ENCODE measurements at regions not wholly inside any gene's neighbourhood (a gene's known extent, or its start where the extent isn't known, plus 50 kb on each side); places are given as distances from the start of the nearest gene placed in this dataset.

- no peaks in the 10 kb centered on the region for H3K27me3 ChIP-seq (ENCODE audit: low read depth, low read length)
- no peak overlapping the region for H3K27ac ChIP-seq (ENCODE audit: low read length)
- TF ChIP-seq CTCF (IDR thresholded peaks at IDR 0.05; ENCODE audit: low read depth, low read length), result no peak
- TF ChIP-seq EZH2phosphoT487 (IDR thresholded peaks at IDR 0.05; ENCODE audit: low read depth), result no peak
- no peaks in the 10 kb centered on the region for H4K20me1 ChIP-seq (ENCODE audit: insufficient read depth, low read length)
- H3K9ac ChIP-seq (ENCODE audit: low read length), result no peak overlapping the region
- H3K4me1 ChIP-seq (ENCODE audit: low read length), result peaks cover 10% of the 10 kb centered on the region
- H2AFZ ChIP-seq (ENCODE audit: low read depth, low read length), result no peak overlapping the region
- no peak overlapping the region for H3K4me2 ChIP-seq (ENCODE audit: low read length)
- H3K4me3 ChIP-seq (ENCODE audit: low read length), result no peak overlapping the region
- no peaks in the 10 kb centered on the region for H3K36me3 ChIP-seq (replicated peaks; ENCODE audit: low read depth, low read length)
- H3K79me2 ChIP-seq (ENCODE audit: low read length), result no peaks in the 10 kb centered on the region
- no peaks in the 10 kb centered on the region for H3K9me3 ChIP-seq (ENCODE audit: insufficient read depth, low read length)
Measured at GRCh38 chr9:116084497-116084896, 69.1 kb upstream of the PAPPA start.

- H3K27ac ChIP-seq (ENCODE audit: low read length), result no peak overlapping the region
- no peak overlapping the region for H3K9ac ChIP-seq (ENCODE audit: low read length)
- TF ChIP-seq CTCF (IDR thresholded peaks at IDR 0.05; ENCODE audit: low read depth, low read length) (no peak), EZH2phosphoT487 (IDR thresholded peaks at IDR 0.05; ENCODE audit: low read depth) (no peak)
- no peaks in the 10 kb centered on the region for H3K36me3 ChIP-seq (replicated peaks; ENCODE audit: low read depth, low read length)
- H3K4me2 ChIP-seq (ENCODE audit: low read length), result 0 out of 2 replicates have a peak overlapping the region, but pooled peaks have one; percentile 4
- no peaks in the 10 kb centered on the region for H3K79me2 ChIP-seq (ENCODE audit: low read length)
- H3K4me1 ChIP-seq (ENCODE audit: low read length), result peaks cover 10% of the 10 kb centered on the region
- no peaks in the 10 kb centered on the region for H3K9me3 ChIP-seq (ENCODE audit: insufficient read depth, low read length)
- no peaks in the 10 kb centered on the region for H3K27me3 ChIP-seq (ENCODE audit: low read depth, low read length)
- H2AFZ ChIP-seq (ENCODE audit: low read depth, low read length), result no peak overlapping the region
- no peak overlapping the region for H3K4me3 ChIP-seq (ENCODE audit: low read length)
- H4K20me1 ChIP-seq (ENCODE audit: insufficient read depth, low read length), result no peaks in the 10 kb centered on the region
Measured at GRCh38 chr9:116087246-116087645, 66.3 kb upstream of the PAPPA start.

- no peaks in the 10 kb centered on the region for H3K27me3 ChIP-seq (ENCODE audit: low read depth, low read length)
- no peaks in the 10 kb centered on the region for H3K36me3 ChIP-seq (replicated peaks; ENCODE audit: low read depth, low read length)
- H4K20me1 ChIP-seq (ENCODE audit: insufficient read depth, low read length), result no peaks in the 10 kb centered on the region
- H3K4me1 ChIP-seq (ENCODE audit: low read length), result peaks cover 13% of the 10 kb centered on the region
- no peak overlapping the region for H3K9ac ChIP-seq (ENCODE audit: low read length)
- TF ChIP-seq CTCF (IDR thresholded peaks at IDR 0.05; ENCODE audit: low read depth, low read length) (no peak), EZH2phosphoT487 (IDR thresholded peaks at IDR 0.05; ENCODE audit: low read depth) (no peak)
- no peak overlapping the region for H3K4me3 ChIP-seq (ENCODE audit: low read length)
- H3K4me2 ChIP-seq (ENCODE audit: low read length), result no peak overlapping the region
- H2AFZ ChIP-seq (ENCODE audit: low read depth, low read length), result no peak overlapping the region
- no peaks in the 10 kb centered on the region for H3K9me3 ChIP-seq (ENCODE audit: insufficient read depth, low read length)
- H3K27ac ChIP-seq (ENCODE audit: low read length), result no peak overlapping the region
- no peaks in the 10 kb centered on the region for H3K79me2 ChIP-seq (ENCODE audit: low read length)
Measured at GRCh38 chr9:116087751-116088194, 65.8 kb upstream of the PAPPA start.

- Histone ChIP-seq H3K27ac (ENCODE audit: low read length) (no peak overlapping the region), H3K36me3 (replicated peaks; ENCODE audit: low read depth, low read length) (no peaks in the 10 kb centered on the region), H4K20me1 (ENCODE audit: insufficient read depth, low read length) (no peaks in the 10 kb centered on the region), H2AFZ (ENCODE audit: low read depth, low read length) (no peak overlapping the region), H3K4me3 (ENCODE audit: low read length) (no peak overlapping the region), H3K9ac (ENCODE audit: low read length) (no peak overlapping the region), H3K4me1 (ENCODE audit: low read length) (peaks cover 20% of the 10 kb centered on the region), H3K9me3 (ENCODE audit: insufficient read depth, low read length) (no peaks in the 10 kb centered on the region), H3K79me2 (ENCODE audit: low read length) (no peaks in the 10 kb centered on the region), H3K4me2 (ENCODE audit: low read length) (no peak overlapping the region), H3K27me3 (ENCODE audit: low read depth, low read length) (no peaks in the 10 kb centered on the region)
- TF ChIP-seq EZH2phosphoT487 (IDR thresholded peaks at IDR 0.05; ENCODE audit: low read depth), result no peak
- no peak for TF ChIP-seq CTCF (IDR thresholded peaks at IDR 0.05; ENCODE audit: low read depth, low read length)
Measured at GRCh38 chr9:116088396-116088795, 65.2 kb upstream of the PAPPA start.

Data from OCI-LY3 (cell line).